ENCODE measurements at regions not wholly inside any gene's neighbourhood (a gene's known extent, or its start where the extent isn't known, plus 50 kb on each side); places are given as distances from the start of the nearest gene placed in this dataset.

GRCh38 chr2:196233805-196234475 is 62.6 kb upstream of the STK17B start:
- no peak overlapping the region for H3K4me3 ChIP-seq (ENCODE audit: low read length in 3 of 3)
- FAIRE-seq (no peak), DNase-seq (no peak)
- TF ChIP-seq CTCF (IDR thresholded peaks at IDR 0.05; ENCODE audit: borderline replicate concordance, extremely low read depth, insufficient read depth): no peak
- no peak overlapping the region for H3K27ac ChIP-seq (ENCODE audit: low read depth in 2 of 2, low read length in 2 of 2)
- H3K9ac ChIP-seq (ENCODE audit: low read length in 3 of 3): no peak overlapping the region
- H3K9me3 ChIP-seq (ENCODE audit: control insufficient read depth in 2 of 3, insufficient read depth in 1 of 3, low read length in 3 of 3): no peaks in the 10 kb centered on the region
- no peaks in the 10 kb centered on the region for H3K36me3 ChIP-seq (ENCODE audit: control insufficient read depth in 2 of 3, insufficient read depth in 3 of 3, low read length in 3 of 3)
- intact Hi-C loops (cut with DNase I): no loop called here
- no peaks in the 10 kb centered on the region for H3K27me3 ChIP-seq (ENCODE audit: control insufficient read depth, insufficient read depth, low read length)
- peaks cover 0 to 2% (median 0%) of the 10 kb centered on the region in 3 donors for H3K4me1 ChIP-seq (ENCODE audit: control insufficient read depth in 2 of 3, insufficient read depth in 2 of 3, low read depth in 1 of 3, low read length in 3 of 3)

- no peak for TF ChIP-seq CTCF (IDR thresholded peaks at IDR 0.05; ENCODE audit: borderline replicate concordance, extremely low read depth, insufficient read depth)
- no peaks in the 10 kb centered on the region for H3K9me3 ChIP-seq (ENCODE audit: control insufficient read depth in 2 of 3, insufficient read depth in 1 of 3, low read length in 3 of 3)
- peaks cover 0 to 4% (median 3%) of the 10 kb centered on the region in 3 donors for H3K4me1 ChIP-seq (ENCODE audit: control insufficient read depth in 2 of 3, insufficient read depth in 2 of 3, low read depth in 1 of 3, low read length in 3 of 3)
- no peak for FAIRE-seq
- H3K27me3 ChIP-seq (ENCODE audit: control insufficient read depth, insufficient read depth, low read length): no peaks in the 10 kb centered on the region
- no peaks in the 10 kb centered on the region for H3K36me3 ChIP-seq (ENCODE audit: control insufficient read depth in 2 of 3, insufficient read depth in 3 of 3, low read length in 3 of 3)
- intact Hi-C loops (cut with DNase I): no loop called here
- H3K27ac ChIP-seq (ENCODE audit: low read depth in 2 of 2, low read length in 2 of 2): no peak overlapping the region
- DNase-seq: no peak
- H3K9ac ChIP-seq (ENCODE audit: low read length in 3 of 3): no peak overlapping the region
- no peak overlapping the region for H3K4me3 ChIP-seq (ENCODE audit: low read length in 3 of 3)
Observed at GRCh38 chr2:196234672-196235071, 63.3 kb upstream of the STK17B start.

GRCh38 chr2:196238836-196239380 is 67.5 kb upstream of the STK17B start:
- intact Hi-C loops (cut with DNase I): no loop called here
- DNase-seq (no peak), FAIRE-seq (no peak)
- Histone ChIP-seq H3K9me3 (ENCODE audit: control insufficient read depth in 2 of 3, insufficient read depth in 1 of 3, low read length in 3 of 3) (no peaks in the 10 kb centered on the region), H3K4me1 (ENCODE audit: control insufficient read depth in 2 of 3, insufficient read depth in 2 of 3, low read depth in 1 of 3, low read length in 3 of 3) (peaks cover 0 to 6% (median 2%) of the 10 kb centered on the region in 3 donors), H3K27me3 (ENCODE audit: control insufficient read depth, insufficient read depth, low read length) (no peaks in the 10 kb centered on the region), H3K36me3 (ENCODE audit: control insufficient read depth in 2 of 3, insufficient read depth in 3 of 3, low read length in 3 of 3) (no peaks in the 10 kb centered on the region), H3K9ac (ENCODE audit: low read length in 3 of 3) (no peak overlapping the region), H3K4me3 (ENCODE audit: low read length in 3 of 3) (no peak overlapping the region), H3K27ac (ENCODE audit: low read depth in 2 of 2, low read length in 2 of 2) (no peak overlapping the region)
- no peak for TF ChIP-seq CTCF (IDR thresholded peaks at IDR 0.05; ENCODE audit: borderline replicate concordance, extremely low read depth, insufficient read depth)
